Tibial artery (tissue), 4 donors: ENCODE measurements at regions not wholly inside any gene's neighbourhood (a gene's known extent, or its start where the extent isn't known, plus 50 kb on each side); places are given as distances from the start of the nearest gene placed in this dataset.

ENCODE experiments used
- DNase-seq, 2 donors: peaks; one replicate each; pipeline ENCODE4 v3.0.0-alpha.2; 2019
- H3K27ac ChIP-seq, 2 donors: fragments of 200-600 bp; sonication (generic) in 1 of 2; 1 replicate in 1 of 2; 2 replicates in 1 of 2; pipeline ENCODE4 v1.5.1; 2018 to 2019; ENCODE audit warnings: mild to moderate bottlenecking in 1 of 2
- H3K27me3 ChIP-seq, 2 donors: fragments of 200-600 bp; sonication (generic) in 1 of 2; one replicate each; pipeline versions ENCODE4 v1.5.1 to v1.6.0; 2016 to 2019
- H3K36me3 ChIP-seq, 3 donors: fragments of 200-600 bp; sonication (generic) in 2 of 3; one replicate each; pipeline ENCODE4 v1.5.1; 2016 to 2019; ENCODE audit warnings: mild to moderate bottlenecking in 2 of 3
- H3K4me1 ChIP-seq, 4 donors: fragments of 200-600 bp; sonication (generic) in 2 of 4; 1 replicate in 3 of 4; 2 replicates in 1 of 4; pipeline ENCODE4 v1.5.1; 2016 to 2019
- H3K4me3 ChIP-seq, 2 donors: fragments of 200-600 bp; sonication (generic) in 1 of 2; 1 replicate in 1 of 2; 2 replicates in 1 of 2; pipeline ENCODE4 v1.5.1; 2018 to 2019; ENCODE audit warnings: mild to moderate bottlenecking in 2 of 2
- H3K9me3 ChIP-seq, 3 donors: fragments of 200-600 bp; sonication (generic) in 1 of 3; one replicate each; pipeline ENCODE4 v1.5.1; 2016 to 2019
- CTCF ChIP-seq, 2 experiments: fragments of 200-600 bp in 1 of 2; fragments of 450-650 bp in 1 of 2; IDR thresholded peaks; one replicate each; pipeline ENCODE4 v1.5.1; 2017 to 2019; ENCODE audit warnings: antibody characterized with exemption in 2 of 2, mild to moderate bottlenecking in 1 of 2, moderate library complexity in 1 of 2
- intact Hi-C: fragments of 100-400 bp; cut with DNase I; formaldehyde crosslinking; loops from one replicate; pipeline ENCODE4 v1.15.0; 2023; ENCODE audit warnings: low total_unique reads

GRCh38 chr9:118736406-118736805 is 632.8 kb downstream of the BRINP1 start:
- intact Hi-C loops = no loop called here
- no peaks in the 10 kb centered on the region for H3K27me3 ChIP-seq

GRCh38 chr9:118751077-118751847 is 618.0 kb downstream of the BRINP1 start:
- Histone ChIP-seq H3K4me1 (no peaks in the 10 kb centered on the region), H3K36me3 (no peaks in the 10 kb centered on the region), H3K27ac (no peak overlapping the region), H3K4me3 (no peak overlapping the region), H3K9me3 (peaks cover 0 to 19% (median 4%) of the 10 kb centered on the region in 3 donors), H3K27me3 (no peaks in the 10 kb centered on the region)
- TF ChIP-seq CTCF (IDR thresholded peaks at IDR 0.05) = no peak
- intact Hi-C loops = no loop called here
- DNase-seq = no peak

More at GRCh38 chr9:118736406-118736805, 632.8 kb downstream of the BRINP1 start:
- DNase-seq = no peak
- Histone ChIP-seq H3K36me3 (no peaks in the 10 kb centered on the region), H3K4me3 (no peak overlapping the region), H3K27ac (no peak overlapping the region), H3K9me3 (peaks cover 0 to 12% (median 6%) of the 10 kb centered on the region in 3 donors), H3K4me1 (no peaks in the 10 kb centered on the region)
- TF ChIP-seq CTCF (IDR thresholded peaks at IDR 0.05) = no peak

- Histone ChIP-seq H3K27me3 (no peaks in the 10 kb centered on the region), H3K9me3 (peaks cover 0 to 19% (median 4%) of the 10 kb centered on the region in 3 donors), H3K36me3 (no peaks in the 10 kb centered on the region), H3K4me3 (no peak overlapping the region), H3K4me1 (no peaks in the 10 kb centered on the region), H3K27ac (no peak overlapping the region)
- no peak for DNase-seq
- no peak for TF ChIP-seq CTCF (IDR thresholded peaks at IDR 0.05)
- intact Hi-C loops = no loop called here
These were observed 617.4 kb downstream of the BRINP1 start for GRCh38 chr9:118751848-118752223.

DNA sequence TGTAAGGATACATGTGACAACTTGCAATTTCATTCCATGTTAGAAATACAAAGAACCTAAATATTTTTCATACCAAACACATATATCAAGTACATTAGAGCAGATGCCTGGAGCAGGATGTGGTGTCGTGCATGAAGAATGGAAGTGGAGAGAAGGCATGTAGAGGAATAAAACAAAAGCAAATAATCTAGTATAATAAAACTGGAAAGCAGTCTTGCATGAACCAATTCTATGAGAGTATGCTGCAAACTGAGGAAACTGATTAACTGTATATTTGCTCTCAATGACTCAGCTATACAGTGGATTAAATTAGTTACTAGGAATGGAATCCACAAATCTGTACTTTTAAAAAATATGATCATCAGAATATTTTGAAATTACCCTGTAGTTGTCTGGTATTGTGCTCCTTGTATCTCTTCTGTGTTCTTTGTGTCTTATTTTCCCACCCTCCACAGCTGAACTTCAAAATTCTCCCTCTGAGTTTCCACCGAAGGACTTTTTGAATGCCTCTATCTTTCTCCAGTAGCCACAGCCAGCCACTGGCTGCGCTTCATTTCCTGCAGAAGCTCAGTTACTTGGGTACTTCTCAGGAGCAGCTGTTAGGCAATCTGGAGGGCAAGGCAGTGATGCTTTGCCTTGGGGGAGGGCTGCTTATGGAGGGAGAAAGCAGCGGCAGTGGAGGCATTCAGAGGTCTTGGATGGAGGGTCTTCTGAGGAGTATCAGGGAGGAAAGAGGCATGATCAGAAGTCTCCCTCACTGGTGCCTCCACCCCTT is 608.0 kb downstream of the BRINP1 start:
- intact Hi-C loops = no loop called here
- Histone ChIP-seq H3K4me3 (no peak overlapping the region), H3K27me3 (no peaks in the 10 kb centered on the region), H3K36me3 (no peaks in the 10 kb centered on the region), H3K9me3 (peaks cover 0 to 5% (median 0%) of the 10 kb centered on the region in 3 donors), H3K27ac (no peak overlapping the region), H3K4me1 (no peaks in the 10 kb centered on the region)
- no peak for TF ChIP-seq CTCF (IDR thresholded peaks at IDR 0.05)
- no peak for DNase-seq

GRCh38 chr9:118767571-118767970 is 601.7 kb downstream of the BRINP1 start:
- H3K27ac ChIP-seq = no peak overlapping the region
- intact Hi-C loops = no loop called here
- no peaks in the 10 kb centered on the region for H3K27me3 ChIP-seq
- DNase-seq = no peak
- H3K4me3 ChIP-seq = no peak overlapping the region
- H3K4me1 ChIP-seq = no peaks in the 10 kb centered on the region
- H3K36me3 ChIP-seq = no peaks in the 10 kb centered on the region
- no peak for TF ChIP-seq CTCF (IDR thresholded peaks at IDR 0.05)
- H3K9me3 ChIP-seq = no peaks in the 10 kb centered on the region
